ENCODE measurements at regions not wholly inside any gene's neighbourhood (a gene's known extent, or its start where the extent isn't known, plus 50 kb on each side); places are given as distances from the start of the nearest gene placed in this dataset.

- DNase-seq (ENCODE audit: low read depth, low spot score) (no peak), ATAC-seq (no peak)
- POLR2A ChIA-PET = no interaction called here
- Histone ChIP-seq H3K4me1 (ENCODE audit: control insufficient read depth, insufficient read depth, low read length) (peaks cover 15% of the 10 kb centered on the region), H3K27ac (ENCODE audit: low read length) (no peak overlapping the region), H3K36me3 (ENCODE audit: control insufficient read depth, insufficient read depth, low read length) (no peaks in the 10 kb centered on the region), H3K27me3 (ENCODE audit: control insufficient read depth, insufficient read depth, low read length) (no peaks in the 10 kb centered on the region; the same call in 1 of the 2 replicates), H3K4me3 (ENCODE audit: low read depth in 2 of 2, low read length in 2 of 2) (no peak overlapping the region), H3K9me3 (ENCODE audit: control insufficient read depth, insufficient read depth, low read depth, low read length) (no peaks in the 10 kb centered on the region)
- CTCF ChIA-PET = no interaction called here
- TF ChIP-seq SIN3A (IDR thresholded peaks at IDR 0.05; ENCODE audit: borderline replicate concordance, insufficient read depth, low read depth, low read length) = no peak
- no TSS peak for BruUV-seq (replicated peaks)
- intact Hi-C loops (cut with micrococcal nuclease; ENCODE audit: unreplicated experiment) (no loop called here), in situ Hi-C loops (cut with HindIII; ENCODE audit: low pct_unique_long_range_greater_than_20kb, low sequenced_read_pairs) (no loop called here)
Measured at GRCh38 chr2:42907835-42908234, 115.5 kb upstream of the HAAO start.

- ChIA-PET CTCF (no interaction called here), POLR2A (no interaction called here)
- BruUV-seq (replicated peaks) = no TSS peak
- Histone ChIP-seq H3K4me1 (ENCODE audit: control insufficient read depth, insufficient read depth, low read length) (peaks cover 15% of the 10 kb centered on the region), H3K27ac (ENCODE audit: low read length) (no peak overlapping the region), H3K36me3 (ENCODE audit: control insufficient read depth, insufficient read depth, low read length) (no peaks in the 10 kb centered on the region), H3K27me3 (ENCODE audit: control insufficient read depth, insufficient read depth, low read length) (no peaks in the 10 kb centered on the region; the same call in 1 of the 2 replicates), H3K9me3 (ENCODE audit: control insufficient read depth, insufficient read depth, low read depth, low read length) (no peaks in the 10 kb centered on the region), H3K4me3 (ENCODE audit: low read depth in 2 of 2, low read length in 2 of 2) (no peak overlapping the region)
- DNase-seq (ENCODE audit: low read depth, low spot score) (no peak), ATAC-seq (peak; percentile 70)
- in situ Hi-C loops (cut with HindIII; ENCODE audit: low pct_unique_long_range_greater_than_20kb, low sequenced_read_pairs) (no loop called here), intact Hi-C loops (cut with micrococcal nuclease; ENCODE audit: unreplicated experiment) (no loop called here)
- no peak for TF ChIP-seq REST (IDR thresholded peaks at IDR 0.05; ENCODE audit: insufficient read depth in 1 of 2, low read depth in 2 of 2, low read length in 1 of 2)
- no peak for TF ChIP-seq SIN3A (IDR thresholded peaks at IDR 0.05; ENCODE audit: borderline replicate concordance, insufficient read depth, low read depth, low read length)
- TF ChIP-seq CTCF (IDR thresholded peaks at IDR 0.05) = no peak
- TF ChIP-seq POLR2AphosphoS5 (IDR thresholded peaks at IDR 0.05; ENCODE audit: low read depth, low read length) = no peak
Measured at GRCh38 chr2:42906557-42907411, 114.4 kb upstream of the HAAO start.

- Histone ChIP-seq H3K9me3 (ENCODE audit: control insufficient read depth, insufficient read depth, low read depth, low read length) (no peaks in the 10 kb centered on the region), H3K27me3 (ENCODE audit: control insufficient read depth, insufficient read depth, low read length) (no peaks in the 10 kb centered on the region; the same call in 1 of the 2 replicates), H3K36me3 (ENCODE audit: control insufficient read depth, insufficient read depth, low read length) (no peaks in the 10 kb centered on the region), H3K27ac (ENCODE audit: low read length) (no peak overlapping the region), H3K4me3 (ENCODE audit: low read depth in 2 of 2, low read length in 2 of 2) (no peak overlapping the region), H3K4me1 (ENCODE audit: control insufficient read depth, insufficient read depth, low read length) (peaks cover 15% of the 10 kb centered on the region)
- TF ChIP-seq CTCF (IDR thresholded peaks at IDR 0.05) (no peak), REST (IDR thresholded peaks at IDR 0.05; ENCODE audit: insufficient read depth in 1 of 2, low read depth in 2 of 2, low read length in 1 of 2) (no peak), SIN3A (IDR thresholded peaks at IDR 0.05; ENCODE audit: borderline replicate concordance, insufficient read depth, low read depth, low read length) (no peak), POLR2AphosphoS5 (IDR thresholded peaks at IDR 0.05; ENCODE audit: low read depth, low read length) (no peak), TCF7L2 (IDR thresholded peaks at IDR 0.05; ENCODE audit: low read depth, low read length) (no peak)
- ChIA-PET CTCF (no interaction called here), POLR2A (no interaction called here)
- in situ Hi-C loops (cut with HindIII; ENCODE audit: low pct_unique_long_range_greater_than_20kb, low sequenced_read_pairs) (no loop called here), intact Hi-C loops (cut with micrococcal nuclease; ENCODE audit: unreplicated experiment) (no loop called here)
- DNase-seq (ENCODE audit: low read depth, low spot score) (no peak), ATAC-seq (no peak)
- BruUV-seq (replicated peaks) = no TSS peak
Measured at GRCh38 chr2:42906111-42906556, 113.8 kb upstream of the HAAO start.

All from Panc1 (cell line).